Calu3 (cell line): ENCODE measurements at regions not wholly inside any gene's neighbourhood (a gene's known extent, or its start where the extent isn't known, plus 50 kb on each side); places are given as distances from the start of the nearest gene placed in this dataset.

Source experiments
- BruUV-seq: library from RNA; stranded (reverse); fragments of 400-500 nt; replicated peaks from 2 replicates; lab custom pipeline; 2021; lab: Mats Ljungman, UMichigan
- CTCF ChIA-PET: fragments of 300-600 bp; sonication (Branson Sonifier 250); formaldehyde crosslinking; loops from one replicate; lab custom pipeline; 2022; ENCODE audit warnings: antibody characterized with exemption; lab: Charles Lee
- DNase-seq: peaks from one replicate; pipeline ENCODE4 v3.0.0; 2022
- H3K27ac Mint-ChIP-seq: one replicate; pipeline ENCODE4 v1.8.0; 2022; ENCODE audit warnings: mixed read lengths; ENCODE audit not compliant: unreplicated experiment
- H3K27me3 Mint-ChIP-seq: one replicate; pipeline ENCODE4 v1.8.0; 2022; ENCODE audit warnings: mixed read lengths; ENCODE audit not compliant: unreplicated experiment
- H3K36me3 Mint-ChIP-seq: one replicate; pipeline ENCODE4 v1.8.0; 2022; ENCODE audit warnings: mild to moderate bottlenecking, moderate library complexity, mixed read lengths; ENCODE audit not compliant: insufficient read depth, unreplicated experiment
- H3K4me1 Mint-ChIP-seq: one replicate; pipeline ENCODE4 v1.8.0; 2022; ENCODE audit warnings: mild to moderate bottlenecking, low read depth, mixed read lengths; ENCODE audit not compliant: unreplicated experiment
- H3K4me3 Mint-ChIP-seq: one replicate; pipeline ENCODE4 v1.8.0; 2022; ENCODE audit warnings: mild to moderate bottlenecking, low read depth, moderate library complexity, mixed read lengths; ENCODE audit not compliant: unreplicated experiment
- H3K9me3 Mint-ChIP-seq: one replicate; pipeline ENCODE4 v1.8.0; 2022; ENCODE audit warnings: low read depth, mixed read lengths; ENCODE audit not compliant: unreplicated experiment
- intact Hi-C: fragments of 100-400 bp; cut with micrococcal nuclease; formaldehyde crosslinking; loops from one replicate; pipeline ENCODE4 v1.10.0; 2022; ENCODE audit not compliant: unreplicated experiment
- TF ChIP-seq, protein P1 (sequence below): fragments of 200-600 bp; IDR thresholded peaks from one replicate; pipeline ENCODE4 v1.8.0; 2022; ENCODE audit warnings: antibody characterized with exemption; ENCODE audit not compliant: unreplicated experiment

DNA sequence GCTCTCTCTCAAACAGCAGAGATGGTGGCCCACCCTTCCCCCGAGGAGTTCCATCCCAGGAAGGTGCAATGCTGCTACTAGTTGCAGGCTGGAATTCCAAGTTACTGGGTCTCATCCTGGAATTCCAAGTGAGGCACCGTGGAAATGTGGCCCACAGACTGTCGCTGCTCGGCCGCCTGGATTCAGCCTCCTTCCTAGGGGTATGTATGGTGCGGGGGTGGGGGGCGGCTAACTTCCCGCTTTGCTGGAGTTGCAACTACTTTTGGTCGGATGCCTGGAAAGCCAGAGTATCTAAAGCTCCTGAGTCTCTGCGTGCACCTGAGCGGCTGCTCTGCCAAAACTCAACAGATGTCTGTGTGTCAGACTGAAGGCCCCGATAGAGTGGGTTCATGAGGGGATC lies 1146.2 kb downstream of the RPA4 start:
- CTCF ChIA-PET, result no interaction called here
- Mint-ChIP-seq H3K4me1 (no peaks in the 10 kb centered on the region), H3K27me3 (no peaks in the 10 kb centered on the region), H3K27ac (no peak overlapping the region), H3K36me3 (no peaks in the 10 kb centered on the region), H3K9me3 (no peaks in the 10 kb centered on the region), H3K4me3 (no peak overlapping the region)
- no peak for DNase-seq
- TF ChIP-seq, protein P1, sequence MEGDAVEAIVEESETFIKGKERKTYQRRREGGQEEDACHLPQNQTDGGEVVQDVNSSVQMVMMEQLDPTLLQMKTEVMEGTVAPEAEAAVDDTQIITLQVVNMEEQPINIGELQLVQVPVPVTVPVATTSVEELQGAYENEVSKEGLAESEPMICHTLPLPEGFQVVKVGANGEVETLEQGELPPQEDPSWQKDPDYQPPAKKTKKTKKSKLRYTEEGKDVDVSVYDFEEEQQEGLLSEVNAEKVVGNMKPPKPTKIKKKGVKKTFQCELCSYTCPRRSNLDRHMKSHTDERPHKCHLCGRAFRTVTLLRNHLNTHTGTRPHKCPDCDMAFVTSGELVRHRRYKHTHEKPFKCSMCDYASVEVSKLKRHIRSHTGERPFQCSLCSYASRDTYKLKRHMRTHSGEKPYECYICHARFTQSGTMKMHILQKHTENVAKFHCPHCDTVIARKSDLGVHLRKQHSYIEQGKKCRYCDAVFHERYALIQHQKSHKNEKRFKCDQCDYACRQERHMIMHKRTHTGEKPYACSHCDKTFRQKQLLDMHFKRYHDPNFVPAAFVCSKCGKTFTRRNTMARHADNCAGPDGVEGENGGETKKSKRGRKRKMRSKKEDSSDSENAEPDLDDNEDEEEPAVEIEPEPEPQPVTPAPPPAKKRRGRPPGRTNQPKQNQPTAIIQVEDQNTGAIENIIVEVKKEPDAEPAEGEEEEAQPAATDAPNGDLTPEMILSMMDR, result no peak
- BruUV-seq, result no TSS peak
- intact Hi-C loops, result no loop called here

DNA sequence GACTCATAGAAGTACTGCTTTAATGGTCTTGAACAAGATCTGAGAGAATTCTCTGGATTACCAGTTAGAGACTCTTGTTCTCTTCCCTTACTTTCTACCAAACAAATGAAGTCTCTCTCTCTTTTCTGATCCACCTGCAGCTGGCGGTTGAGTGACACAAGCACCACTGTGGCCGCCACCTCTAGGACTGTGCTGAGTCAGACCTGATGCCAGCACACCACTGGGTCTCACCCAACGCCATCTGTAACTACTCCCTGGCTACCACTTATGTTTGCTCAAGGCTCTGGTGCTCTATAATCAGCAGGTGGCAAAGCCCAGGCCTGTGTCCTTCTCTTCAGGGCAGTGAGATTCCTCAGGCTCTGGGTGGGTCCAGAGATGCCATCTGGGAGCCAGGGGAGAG lies 1173.5 kb downstream of the RPA4 start:
- intact Hi-C loops, result no loop called here
- Mint-ChIP-seq H3K4me1 (no peaks in the 10 kb centered on the region), H3K9me3 (peaks cover 7% of the 10 kb centered on the region), H3K36me3 (no peaks in the 10 kb centered on the region), H3K4me3 (no peak overlapping the region), H3K27ac (no peak overlapping the region), H3K27me3 (no peaks in the 10 kb centered on the region)
- TF ChIP-seq, protein P1, result no peak
- BruUV-seq, result no TSS peak
- no peak for DNase-seq
- CTCF ChIA-PET, result no interaction called here

DNA sequence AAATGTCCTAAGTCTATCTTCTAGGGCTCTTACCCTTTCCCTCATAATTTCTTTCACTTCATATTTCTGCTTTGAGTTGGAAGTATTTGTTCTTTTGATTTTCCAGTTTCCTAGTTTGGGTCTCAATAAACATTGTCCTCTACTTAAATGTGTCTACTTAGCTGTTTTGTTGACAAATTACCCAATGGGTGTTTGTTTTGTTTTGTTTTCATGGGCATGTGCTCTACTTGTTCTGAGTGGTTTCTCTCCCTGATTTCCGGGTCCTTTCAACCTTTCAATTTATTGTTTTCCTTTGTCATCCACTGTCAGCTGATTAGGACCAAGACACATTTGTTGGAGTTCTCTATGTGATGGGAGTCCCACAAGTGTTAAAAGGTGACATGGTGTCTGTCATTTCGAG lies 1181.4 kb downstream of the RPA4 start:
- CTCF ChIA-PET, result no interaction called here
- TF ChIP-seq, protein P1, result no peak
- Mint-ChIP-seq H3K27me3 (no peaks in the 10 kb centered on the region), H3K36me3 (no peaks in the 10 kb centered on the region), H3K4me1 (no peaks in the 10 kb centered on the region), H3K27ac (no peak overlapping the region), H3K9me3 (no peaks in the 10 kb centered on the region), H3K4me3 (no peak overlapping the region)
- BruUV-seq, result no TSS peak
- intact Hi-C loops, result no loop called here
- no peak for DNase-seq

DNA sequence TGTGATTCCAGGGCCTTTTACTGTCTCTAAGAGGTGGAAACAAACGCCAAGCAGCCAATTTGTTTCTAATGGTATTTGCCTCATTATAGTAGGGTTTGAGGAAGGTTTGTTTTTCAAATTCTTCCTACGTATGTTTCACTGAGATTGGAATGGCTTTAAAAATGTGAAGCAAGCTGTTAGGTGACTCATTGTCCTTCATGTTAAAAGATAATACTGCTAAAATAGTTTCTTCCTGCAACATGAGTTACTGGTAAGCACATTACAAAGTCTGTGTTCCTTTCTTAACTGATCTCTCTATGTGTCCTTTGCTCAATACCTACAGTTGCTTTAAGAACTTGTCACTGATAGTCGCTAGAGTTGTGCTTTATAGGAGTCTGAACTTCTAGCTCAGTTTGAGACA lies 1183.9 kb downstream of the RPA4 start:
- no peak overlapping the region for H3K27ac Mint-ChIP-seq
- H3K4me3 Mint-ChIP-seq, result no peak overlapping the region
- intact Hi-C loops, result no loop called here
- TF ChIP-seq, protein P1, result no peak
- H3K27me3 Mint-ChIP-seq, result no peaks in the 10 kb centered on the region
- CTCF ChIA-PET, result no interaction called here
- no peak for DNase-seq
- BruUV-seq, result no TSS peak
- H3K9me3 Mint-ChIP-seq, result no peaks in the 10 kb centered on the region
- H3K4me1 Mint-ChIP-seq, result peaks cover 9% of the 10 kb centered on the region
- no peaks in the 10 kb centered on the region for H3K36me3 Mint-ChIP-seq
